NCI-H1436 treated with DMSO at 0.1 percent for 48 hours (cell line): ENCODE measurements at regions not wholly inside any gene's neighbourhood (a gene's known extent, or its start where the extent isn't known, plus 50 kb on each side); places are given as distances from the start of the nearest gene placed in this dataset.

Experiments used
- DNase-seq: peaks from one replicate; lab custom pipeline; 2025; lab: John Stamatoyannopoulos, UW

DNA sequence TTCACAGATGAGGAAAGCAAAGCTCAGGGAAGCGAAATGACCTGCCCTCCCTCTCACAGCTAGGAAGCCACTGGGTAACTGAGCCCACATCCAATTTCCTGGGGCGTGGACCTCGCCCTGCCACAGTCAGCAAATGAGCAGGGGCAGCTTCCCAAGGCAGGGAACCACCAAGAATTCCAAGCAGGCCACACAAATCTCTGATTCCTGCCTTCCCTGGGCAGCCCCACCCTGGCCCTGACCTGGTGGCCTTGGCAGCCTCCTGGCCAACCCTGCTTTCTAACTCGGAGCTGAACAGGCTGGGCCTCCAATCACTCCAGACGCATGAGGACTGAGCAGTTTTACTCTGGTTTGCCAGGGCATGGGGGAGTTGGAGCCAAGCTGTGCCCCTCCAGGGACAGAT, 203.7 kb upstream of the TLE3 start:
- no peak for DNase-seq

DNA sequence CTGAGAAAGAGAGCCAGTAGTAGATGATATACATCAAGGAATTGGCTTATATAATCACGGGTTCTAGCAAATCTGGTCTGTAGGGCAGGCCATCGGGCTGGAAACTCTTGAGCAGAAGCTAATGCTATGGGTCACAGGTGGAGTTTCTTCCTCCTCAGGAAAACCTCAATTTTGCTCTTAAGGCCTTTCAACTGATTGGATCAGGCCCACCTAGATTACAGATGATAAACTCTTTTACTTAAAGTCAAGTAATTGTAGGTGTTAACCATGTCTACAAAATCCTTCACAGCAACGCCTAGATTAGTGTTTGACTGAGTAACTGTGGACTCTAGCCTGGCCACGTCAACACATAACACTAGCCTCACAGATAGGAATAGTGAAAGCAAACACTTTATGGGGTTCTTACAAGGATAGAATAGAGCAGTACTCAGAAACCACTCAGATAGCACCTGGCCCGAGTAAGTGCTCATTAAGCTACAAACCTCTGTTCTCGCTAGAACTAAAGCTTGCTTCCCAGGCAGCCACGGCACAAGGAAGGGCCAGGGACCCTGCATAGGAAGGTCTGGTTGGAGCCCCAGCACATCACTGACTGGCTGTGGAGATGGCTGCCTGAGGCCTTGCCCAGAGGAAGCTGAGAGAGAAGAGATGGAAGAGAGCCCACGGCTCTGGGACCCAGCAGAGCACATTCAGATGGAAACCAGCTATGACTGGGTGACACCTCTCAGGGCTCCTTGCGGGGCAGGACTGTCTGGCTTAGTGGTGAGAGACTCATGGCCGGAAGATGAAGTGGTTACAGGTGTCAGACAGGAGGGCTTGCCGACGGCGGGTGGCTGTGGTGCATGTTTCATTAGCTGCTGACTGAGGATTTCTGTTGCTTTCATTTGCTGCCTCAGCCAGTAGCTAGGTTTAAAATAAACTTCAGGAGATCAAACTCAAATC, 202.5 kb upstream of the TLE3 start:
- DNase-seq: no peak

DNA sequence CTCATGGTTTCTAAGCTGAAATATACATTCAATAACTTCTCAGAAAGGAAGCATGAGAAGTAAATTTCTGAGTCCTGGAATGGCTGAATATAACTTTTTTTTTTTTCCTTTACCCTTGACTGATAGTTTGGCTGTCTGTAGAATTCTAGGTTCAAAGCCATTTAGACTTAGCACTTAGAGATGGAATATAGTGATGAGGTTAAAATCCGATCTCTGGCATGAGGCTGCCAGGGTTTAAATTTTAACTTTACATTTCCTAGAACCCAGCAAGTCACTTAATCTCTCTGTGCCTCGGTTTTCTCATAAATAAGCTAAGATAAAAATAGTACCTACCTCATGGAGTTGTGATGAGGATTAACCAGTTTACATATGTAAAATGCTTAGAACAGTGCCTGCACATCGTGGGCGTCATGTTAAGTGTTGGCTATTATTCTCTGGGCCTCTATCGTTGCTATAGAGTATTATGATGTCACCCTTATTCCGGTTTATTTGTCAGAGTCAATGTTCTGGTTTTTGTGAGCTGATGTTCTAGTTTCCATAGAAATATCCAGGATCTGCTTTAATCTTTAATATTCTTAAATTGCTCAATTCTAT, 199.8 kb upstream of the TLE3 start:
- no peak for DNase-seq

DNA sequence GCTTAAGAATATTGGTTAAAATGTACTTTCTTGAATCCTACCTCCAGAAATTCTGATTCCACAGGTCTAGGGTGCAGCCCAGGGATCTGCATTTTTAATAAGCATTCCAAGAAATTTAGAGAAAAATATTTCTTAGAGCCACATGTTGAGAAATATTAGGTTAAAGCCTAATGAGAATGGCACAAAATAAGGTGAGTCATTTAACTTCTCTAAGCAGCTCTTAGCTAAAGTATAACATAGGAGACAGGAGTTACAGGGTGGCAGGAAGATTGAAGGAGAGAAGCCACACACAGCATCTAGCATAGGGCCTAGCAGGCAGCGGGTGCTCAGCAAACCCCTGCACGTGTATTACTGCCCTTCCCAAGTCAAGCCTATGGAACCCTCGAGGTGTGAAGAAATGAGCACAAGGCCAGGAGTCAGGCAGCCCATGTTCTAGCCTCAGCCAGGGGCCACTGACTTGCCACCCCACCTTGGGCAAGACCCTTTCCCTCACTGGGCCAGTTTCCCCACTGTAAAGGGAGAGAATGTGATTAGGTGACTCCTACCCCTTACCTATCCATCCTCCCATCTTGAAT, 197.1 kb upstream of the TLE3 start:
- no peak for DNase-seq

DNA sequence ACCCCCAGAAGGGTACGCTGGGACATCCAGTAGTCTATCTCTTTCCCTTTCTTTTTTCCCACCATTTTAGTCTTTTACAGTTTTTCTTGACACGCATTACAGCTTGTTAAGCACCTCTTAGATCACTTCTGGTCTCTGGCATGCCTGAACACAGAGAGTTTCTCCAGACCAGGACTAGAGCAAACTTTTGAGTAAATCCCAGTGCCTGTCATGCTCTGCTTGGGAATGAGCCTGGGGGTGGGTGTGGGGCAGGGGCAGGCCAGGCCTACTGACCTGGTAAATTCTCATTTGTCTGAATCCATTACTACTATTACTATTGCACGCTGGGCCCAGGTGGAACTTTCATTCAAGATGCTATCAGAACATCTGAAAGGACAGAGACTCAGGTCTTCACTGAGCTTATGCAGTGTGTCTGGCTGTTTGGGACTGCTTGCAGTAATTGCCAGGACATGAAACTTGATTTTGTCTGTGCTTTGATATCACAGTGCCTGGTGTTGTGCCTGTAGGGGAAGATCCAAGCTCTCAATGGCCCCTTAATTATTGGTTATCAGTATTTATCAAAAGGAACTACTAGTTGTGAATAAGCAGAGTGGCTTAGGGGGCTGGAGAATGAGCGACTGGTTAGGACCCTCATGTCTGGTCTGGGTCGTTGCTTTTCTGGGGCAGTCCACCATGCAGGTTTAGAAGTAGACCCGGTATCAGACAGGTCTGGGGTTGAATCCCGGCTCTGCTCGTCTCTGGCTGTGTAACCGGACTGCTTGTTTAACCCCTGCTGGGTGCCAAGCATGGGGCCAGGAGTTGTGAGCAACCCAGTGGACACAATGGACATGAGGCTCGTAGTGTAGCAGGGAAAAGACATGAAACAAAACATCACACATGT, 196.1 kb upstream of the TLE3 start:
- no peak for DNase-seq

DNA sequence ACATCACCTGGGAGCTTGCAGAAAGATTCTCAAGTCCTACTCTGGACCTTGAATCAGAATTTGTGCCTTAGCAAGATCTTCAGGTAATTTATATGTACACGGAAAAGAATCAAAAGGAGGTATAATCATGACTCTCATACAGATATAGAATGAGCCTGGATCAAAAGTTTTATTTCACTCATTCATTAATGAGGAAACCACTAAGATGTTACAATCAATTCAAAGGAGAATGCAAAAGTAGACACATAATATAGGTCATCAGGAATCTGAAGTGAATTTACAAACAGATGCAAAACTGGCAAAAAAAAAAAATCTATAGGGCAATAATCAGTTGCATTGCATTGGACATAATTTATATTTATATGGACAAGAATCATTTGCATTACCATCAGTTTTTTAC, 195.4 kb upstream of the TLE3 start:
- no peak for DNase-seq

GRCh38 chr15:70292076-70292760, 194.5 kb upstream of the TLE3 start:
- no peak for DNase-seq

GRCh38 chr15:70291305-70292075, 193.8 kb upstream of the TLE3 start:
- DNase-seq: no peak

GRCh38 chr15:70290708-70291107, 193.0 kb upstream of the TLE3 start:
- DNase-seq: no peak

DNA sequence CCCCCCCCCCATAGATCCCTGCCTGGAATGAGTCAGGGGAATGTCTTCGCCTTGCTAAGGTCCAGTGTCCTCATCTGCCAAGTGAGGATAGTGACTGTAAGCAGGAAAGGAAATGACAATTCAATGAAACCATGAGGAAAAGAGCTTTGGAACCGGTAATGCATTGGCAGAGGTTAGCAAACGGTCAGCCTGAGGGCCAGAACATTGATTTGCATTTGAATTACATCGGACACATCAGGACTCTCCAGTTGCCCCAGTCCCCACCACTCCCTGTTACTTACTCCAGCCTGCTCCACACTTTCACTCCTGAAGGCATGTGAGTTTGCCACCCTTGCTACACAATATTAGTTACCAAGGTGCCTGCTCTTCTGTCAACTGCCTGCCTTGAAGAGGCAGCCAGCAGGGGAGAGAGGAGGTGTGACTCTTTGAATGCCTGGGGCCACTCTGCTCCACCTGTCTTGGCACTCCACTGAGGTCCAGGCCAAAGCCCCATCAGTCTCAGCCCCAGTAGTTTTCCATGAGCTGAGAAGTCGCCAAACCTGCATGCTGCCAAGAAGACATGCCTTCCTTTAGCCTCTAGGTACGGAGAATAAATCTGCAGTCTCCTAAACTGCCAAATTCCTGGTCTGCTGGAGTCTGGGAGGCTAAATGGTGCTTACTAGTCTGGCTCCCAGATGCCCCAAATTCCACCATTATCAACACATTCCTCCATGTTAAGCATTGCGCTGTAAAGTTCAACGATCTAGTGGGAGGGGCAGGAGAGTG, 191.7 kb upstream of the TLE3 start:
- DNase-seq: no peak

DNA sequence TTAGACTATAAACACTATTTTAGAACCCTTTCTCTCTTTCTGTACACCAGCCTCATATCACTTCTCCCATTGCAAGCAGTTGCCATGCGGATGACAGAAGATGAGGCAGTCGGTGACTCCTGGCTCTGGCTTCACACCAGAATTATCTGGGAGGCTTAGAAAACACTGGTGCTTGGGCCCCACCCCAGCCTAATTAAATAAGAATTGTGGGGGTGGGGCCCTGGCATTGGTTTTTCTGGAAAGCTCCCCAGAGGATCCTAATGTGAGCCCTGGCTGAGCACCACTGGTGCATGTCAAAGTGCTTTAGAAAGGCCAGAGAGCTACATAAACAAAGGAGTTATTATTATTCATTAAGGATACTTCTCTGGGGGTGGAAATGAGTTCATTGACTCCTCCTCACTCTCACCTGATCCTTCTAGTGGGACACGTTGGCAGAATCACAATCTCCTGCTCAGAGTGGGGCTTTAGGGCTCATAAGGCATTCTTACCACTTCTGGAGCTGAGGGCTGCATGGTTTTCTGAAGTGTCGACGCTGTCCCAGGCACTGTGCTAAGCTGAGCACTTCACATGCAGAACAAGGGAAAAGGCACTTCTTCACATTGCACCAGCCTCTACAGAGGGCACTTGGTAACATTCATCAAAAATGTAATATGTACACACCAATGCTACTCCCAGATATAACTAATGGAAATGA, 188.5 kb upstream of the TLE3 start:
- DNase-seq: peak; percentile 58

DNA sequence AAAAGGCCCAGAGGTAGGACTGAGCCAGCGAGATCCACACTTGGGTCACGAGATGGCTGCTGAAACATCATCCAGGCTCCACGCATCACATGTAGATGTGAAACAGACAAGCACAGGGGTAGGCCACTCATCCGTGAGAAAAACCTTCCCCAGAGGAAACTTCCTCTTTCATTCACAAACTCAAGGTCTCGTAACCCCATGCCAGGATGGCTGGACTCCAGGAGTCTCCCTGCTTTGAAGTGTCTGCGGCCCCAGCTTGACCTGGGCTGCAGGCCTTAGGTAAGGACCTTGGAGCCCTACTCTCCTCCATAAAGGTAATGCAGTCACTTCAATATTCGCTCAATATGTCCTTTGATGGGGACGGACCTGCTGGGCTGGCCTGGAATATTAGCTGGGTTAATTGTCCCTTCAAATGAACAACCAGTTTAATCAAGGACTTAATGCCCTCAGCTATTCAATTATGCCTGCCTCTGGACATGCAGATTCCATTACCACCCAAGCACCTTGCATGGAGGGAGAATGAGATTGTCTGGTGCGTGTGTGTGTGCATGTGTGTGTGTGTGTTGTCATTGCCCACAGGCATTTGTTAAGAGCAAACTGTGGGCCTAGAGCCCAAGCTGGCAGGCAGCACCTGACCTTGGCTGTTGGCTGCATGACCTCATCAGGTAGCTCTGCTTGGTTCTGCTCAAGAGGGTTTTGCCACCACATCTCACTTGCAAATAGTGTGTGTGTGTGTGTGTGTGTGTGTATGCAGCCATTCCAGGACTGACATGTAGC, 186.9 kb upstream of the TLE3 start:
- no peak for DNase-seq

- DNase-seq: no peak
Measured at GRCh38 chr15:70283511-70283910, 185.8 kb upstream of the TLE3 start.

- DNase-seq: no peak
Measured at GRCh38 chr15:70281811-70282307, 184.1 kb upstream of the TLE3 start.

- no peak for DNase-seq
Measured at GRCh38 chr15:70281261-70281810, 183.6 kb upstream of the TLE3 start.

GRCh38 chr15:70280781-70281180, 183.1 kb upstream of the TLE3 start:
- no peak for DNase-seq

DNA sequence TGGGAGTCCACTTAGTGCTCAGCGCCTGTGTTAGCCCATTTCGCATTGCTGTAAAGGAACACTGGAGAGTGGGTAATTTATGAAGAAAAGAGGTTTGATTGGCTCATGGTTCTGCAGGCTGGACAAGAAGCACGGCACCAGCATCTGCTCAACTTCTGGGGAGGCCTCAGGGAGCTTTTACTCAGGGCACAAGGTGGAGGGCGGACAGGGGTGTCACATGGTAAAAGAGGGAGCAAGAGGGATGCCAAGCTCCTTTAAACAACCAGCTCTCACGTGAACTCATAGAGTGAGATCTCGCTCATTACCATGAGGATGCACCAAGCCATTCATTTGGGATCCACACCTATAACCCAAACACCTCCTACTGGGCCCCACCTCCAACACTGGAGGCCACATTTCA, 181.4 kb upstream of the TLE3 start:
- DNase-seq: no peak

DNA sequence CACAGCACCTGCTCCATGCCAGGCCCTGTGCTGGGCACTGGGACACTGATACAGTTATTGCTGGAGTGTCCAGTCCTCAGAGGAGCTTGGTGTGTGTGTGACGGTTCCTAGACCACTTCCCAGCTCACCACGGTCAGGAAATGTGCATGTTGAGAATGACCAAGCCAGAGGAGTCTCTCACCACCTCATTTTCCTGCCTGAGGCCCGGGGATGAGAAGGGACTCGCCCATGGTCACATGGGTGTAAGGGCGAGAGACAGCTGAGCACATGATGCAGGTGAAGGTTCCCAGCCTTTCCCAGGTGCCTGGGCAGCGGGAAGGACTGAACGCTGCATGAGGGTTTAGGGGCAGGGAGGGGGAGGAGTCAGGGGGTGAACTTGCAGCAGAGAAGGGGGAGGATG, 180.9 kb upstream of the TLE3 start:
- DNase-seq: no peak
